ENCODE measurements at regions not wholly inside any gene's neighbourhood (a gene's known extent, or its start where the extent isn't known, plus 50 kb on each side); places are given as distances from the start of the nearest gene placed in this dataset.

GRCh38 chr9:80926611-80927010 is 762.7 kb downstream of the TLE1 start:
- Histone ChIP-seq H3K27me3 (ENCODE audit: low read length) (no peaks in the 10 kb centered on the region), H2AFZ (ENCODE audit: low read length) (no peak overlapping the region), H4K20me1 (ENCODE audit: insufficient read depth, low read depth, low read length) (no peaks in the 10 kb centered on the region), H3K36me3 (ENCODE audit: insufficient read depth, low read length) (no peaks in the 10 kb centered on the region), H3K4me2 (ENCODE audit: low read depth, low read length, poor library complexity, severe bottlenecking) (no peak overlapping the region), H3K9me3 (ENCODE audit: low read length) (peaks cover 25% of the 10 kb centered on the region), H3K9ac (ENCODE audit: low read length) (no peak overlapping the region), H3K4me1 (ENCODE audit: low read length) (no peaks in the 10 kb centered on the region), H3K27ac (ENCODE audit: low read length) (no peak overlapping the region), H3K4me3 (ENCODE audit: low read length) (no peak overlapping the region), H3K9me2 (replicated peaks; ENCODE audit: insufficient read depth, low read length) (no peaks in the 10 kb centered on the region), H3K79me2 (ENCODE audit: low read length) (no peaks in the 10 kb centered on the region)
- DNase-seq: no peak

GRCh38 chr9:80922544-80922943 is 766.8 kb downstream of the TLE1 start:
- Histone ChIP-seq H3K79me2 (ENCODE audit: low read length) (no peaks in the 10 kb centered on the region), H4K20me1 (ENCODE audit: insufficient read depth, low read depth, low read length) (no peaks in the 10 kb centered on the region)
- DNase-seq: no peak

GRCh38 chr9:80906728-80907127 is 782.6 kb downstream of the TLE1 start:
- no peaks in the 10 kb centered on the region for H3K9me2 ChIP-seq (replicated peaks; ENCODE audit: insufficient read depth, low read length)
- no peak overlapping the region for H3K9ac ChIP-seq (ENCODE audit: low read length)
- no peaks in the 10 kb centered on the region for H4K20me1 ChIP-seq (ENCODE audit: insufficient read depth, low read depth, low read length)
- DNase-seq: no peak
- H3K9me3 ChIP-seq (ENCODE audit: low read length): peaks cover 13% of the 10 kb centered on the region; the same call in 1 of the 2 replicates
- H3K4me3 ChIP-seq (ENCODE audit: low read length): no peak overlapping the region
- H3K4me1 ChIP-seq (ENCODE audit: low read length): no peaks in the 10 kb centered on the region
- H3K79me2 ChIP-seq (ENCODE audit: low read length): no peaks in the 10 kb centered on the region
- no peaks in the 10 kb centered on the region for H3K27me3 ChIP-seq (ENCODE audit: low read length)
- no peak overlapping the region for H3K4me2 ChIP-seq (ENCODE audit: low read depth, low read length, poor library complexity, severe bottlenecking)
- no peak overlapping the region for H2AFZ ChIP-seq (ENCODE audit: low read length)
- no peaks in the 10 kb centered on the region for H3K36me3 ChIP-seq (ENCODE audit: insufficient read depth, low read length)
- H3K27ac ChIP-seq (ENCODE audit: low read length): no peak overlapping the region

More at GRCh38 chr9:80922544-80922943, 766.8 kb downstream of the TLE1 start:
- no peaks in the 10 kb centered on the region for H3K9me2 ChIP-seq (replicated peaks; ENCODE audit: insufficient read depth, low read length)
- H3K4me2 ChIP-seq (ENCODE audit: low read depth, low read length, poor library complexity, severe bottlenecking): no peak overlapping the region
- H3K36me3 ChIP-seq (ENCODE audit: insufficient read depth, low read length): no peaks in the 10 kb centered on the region
- H3K9ac ChIP-seq (ENCODE audit: low read length): no peak overlapping the region
- no peaks in the 10 kb centered on the region for H3K27me3 ChIP-seq (ENCODE audit: low read length)
- no peaks in the 10 kb centered on the region for H3K4me1 ChIP-seq (ENCODE audit: low read length)
- H3K4me3 ChIP-seq (ENCODE audit: low read length): no peak overlapping the region
- H3K9me3 ChIP-seq (ENCODE audit: low read length): peaks cover 22% of the 10 kb centered on the region
- H3K27ac ChIP-seq (ENCODE audit: low read length): no peak overlapping the region
- H2AFZ ChIP-seq (ENCODE audit: low read length): no peak overlapping the region

GRCh38 chr9:80899208-80899607 is 790.1 kb downstream of the TLE1 start:
- Histone ChIP-seq H4K20me1 (ENCODE audit: insufficient read depth, low read depth, low read length) (no peaks in the 10 kb centered on the region), H3K27me3 (ENCODE audit: low read length) (no peaks in the 10 kb centered on the region), H3K9me3 (ENCODE audit: low read length) (peaks cover 31% of the 10 kb centered on the region), H3K9me2 (replicated peaks; ENCODE audit: insufficient read depth, low read length) (no peaks in the 10 kb centered on the region), H3K4me2 (ENCODE audit: low read depth, low read length, poor library complexity, severe bottlenecking) (no peak overlapping the region), H3K79me2 (ENCODE audit: low read length) (no peaks in the 10 kb centered on the region), H3K27ac (ENCODE audit: low read length) (no peak overlapping the region), H2AFZ (ENCODE audit: low read length) (no peak overlapping the region), H3K36me3 (ENCODE audit: insufficient read depth, low read length) (no peaks in the 10 kb centered on the region), H3K4me3 (ENCODE audit: low read length) (no peak overlapping the region), H3K9ac (ENCODE audit: low read length) (no peak overlapping the region), H3K4me1 (ENCODE audit: low read length) (no peaks in the 10 kb centered on the region)
- DNase-seq: no peak

GRCh38 chr9:80893190-80893589 is 796.2 kb downstream of the TLE1 start:
- Histone ChIP-seq H3K27me3 (ENCODE audit: low read length) (no peaks in the 10 kb centered on the region), H2AFZ (ENCODE audit: low read length) (no peak overlapping the region), H4K20me1 (ENCODE audit: insufficient read depth, low read depth, low read length) (no peaks in the 10 kb centered on the region), H3K9ac (ENCODE audit: low read length) (no peak overlapping the region), H3K4me3 (ENCODE audit: low read length) (no peak overlapping the region), H3K9me2 (replicated peaks; ENCODE audit: insufficient read depth, low read length) (no peaks in the 10 kb centered on the region), H3K4me1 (ENCODE audit: low read length) (no peaks in the 10 kb centered on the region), H3K36me3 (ENCODE audit: insufficient read depth, low read length) (no peaks in the 10 kb centered on the region), H3K27ac (ENCODE audit: low read length) (no peak overlapping the region), H3K4me2 (ENCODE audit: low read depth, low read length, poor library complexity, severe bottlenecking) (no peak overlapping the region), H3K9me3 (ENCODE audit: low read length) (peaks cover 51% of the 10 kb centered on the region), H3K79me2 (ENCODE audit: low read length) (no peaks in the 10 kb centered on the region)
- no peak for DNase-seq

- DNase-seq: no peak
- no peaks in the 10 kb centered on the region for H4K20me1 ChIP-seq (ENCODE audit: insufficient read depth, low read depth, low read length)
- no peaks in the 10 kb centered on the region for H3K27me3 ChIP-seq (ENCODE audit: low read length)
- no peaks in the 10 kb centered on the region for H3K4me1 ChIP-seq (ENCODE audit: low read length)
- no peak overlapping the region for H3K4me2 ChIP-seq (ENCODE audit: low read depth, low read length, poor library complexity, severe bottlenecking)
- no peak overlapping the region for H3K9ac ChIP-seq (ENCODE audit: low read length)
- no peaks in the 10 kb centered on the region for H3K36me3 ChIP-seq (ENCODE audit: insufficient read depth, low read length)
- H3K9me2 ChIP-seq (replicated peaks; ENCODE audit: insufficient read depth, low read length): no peaks in the 10 kb centered on the region
- H2AFZ ChIP-seq (ENCODE audit: low read length): no peak overlapping the region
- H3K27ac ChIP-seq (ENCODE audit: low read length): no peak overlapping the region
- no peaks in the 10 kb centered on the region for H3K79me2 ChIP-seq (ENCODE audit: low read length)
- peaks cover 48% of the 10 kb centered on the region for H3K9me3 ChIP-seq (ENCODE audit: low read length)
- no peak overlapping the region for H3K4me3 ChIP-seq (ENCODE audit: low read length)
These were observed 796.6 kb downstream of the TLE1 start for GRCh38 chr9:80892703-80893102.

GRCh38 chr9:80890124-80890523 is 799.2 kb downstream of the TLE1 start:
- H3K4me3 ChIP-seq (ENCODE audit: low read length): no peak overlapping the region
- no peak overlapping the region for H3K4me2 ChIP-seq (ENCODE audit: low read depth, low read length, poor library complexity, severe bottlenecking)
- H2AFZ ChIP-seq (ENCODE audit: low read length): no peak overlapping the region
- no peaks in the 10 kb centered on the region for H3K79me2 ChIP-seq (ENCODE audit: low read length)
- H3K4me1 ChIP-seq (ENCODE audit: low read length): no peaks in the 10 kb centered on the region
- no peaks in the 10 kb centered on the region for H4K20me1 ChIP-seq (ENCODE audit: insufficient read depth, low read depth, low read length)
- no peaks in the 10 kb centered on the region for H3K36me3 ChIP-seq (ENCODE audit: insufficient read depth, low read length)
- no peak for DNase-seq
- no peaks in the 10 kb centered on the region for H3K9me2 ChIP-seq (replicated peaks; ENCODE audit: insufficient read depth, low read length)
- peaks cover 40% of the 10 kb centered on the region for H3K9me3 ChIP-seq (ENCODE audit: low read length)
- no peaks in the 10 kb centered on the region for H3K27me3 ChIP-seq (ENCODE audit: low read length)
- H3K27ac ChIP-seq (ENCODE audit: low read length): no peak overlapping the region
- H3K9ac ChIP-seq (ENCODE audit: low read length): no peak overlapping the region

- no peak overlapping the region for H3K9ac ChIP-seq (ENCODE audit: low read length)
- no peak overlapping the region for H2AFZ ChIP-seq (ENCODE audit: low read length)
- no peaks in the 10 kb centered on the region for H3K27me3 ChIP-seq (ENCODE audit: low read length)
- H3K36me3 ChIP-seq (ENCODE audit: insufficient read depth, low read length): no peaks in the 10 kb centered on the region
- H3K4me1 ChIP-seq (ENCODE audit: low read length): no peaks in the 10 kb centered on the region
- peaks cover 30% of the 10 kb centered on the region for H3K9me3 ChIP-seq (ENCODE audit: low read length)
- H3K4me3 ChIP-seq (ENCODE audit: low read length): no peak overlapping the region
- H3K27ac ChIP-seq (ENCODE audit: low read length): no peak overlapping the region
- H4K20me1 ChIP-seq (ENCODE audit: insufficient read depth, low read depth, low read length): no peaks in the 10 kb centered on the region
- H3K79me2 ChIP-seq (ENCODE audit: low read length): no peaks in the 10 kb centered on the region
- no peak for DNase-seq
- H3K9me2 ChIP-seq (replicated peaks; ENCODE audit: insufficient read depth, low read length): no peaks in the 10 kb centered on the region
- H3K4me2 ChIP-seq (ENCODE audit: low read depth, low read length, poor library complexity, severe bottlenecking): no peak overlapping the region
These were observed 803.5 kb downstream of the TLE1 start for GRCh38 chr9:80885894-80886293.

All from Karpas-422 (cell line).